ENCODE measurements at regions not wholly inside any gene's neighbourhood (a gene's known extent, or its start where the extent isn't known, plus 50 kb on each side); places are given as distances from the start of the nearest gene placed in this dataset.

GRCh38 chrX:143964549-143964948 lies 80.7 kb downstream of the UBE2NL start:
- Histone ChIP-seq H3K36me3 (ENCODE audit: control insufficient read depth in 1 of 2, insufficient read depth in 2 of 2, low read length in 2 of 2) (no peaks in the 10 kb centered on the region), H3K9me3 (ENCODE audit: control insufficient read depth in 1 of 2, insufficient read depth in 1 of 2, low read depth in 1 of 2, low read length in 2 of 2) (no peaks in the 10 kb centered on the region), H3K4me2 (ENCODE audit: low read length) (no peak overlapping the region), H2AFZ (ENCODE audit: low read depth, low read length, poor library complexity, severe bottlenecking) (no peak overlapping the region), H3K9me2 (ENCODE audit: insufficient read depth) (no peaks in the 10 kb centered on the region), H3K27me3 (ENCODE audit: insufficient read depth, low read length) (no peaks in the 10 kb centered on the region), H3K4me1 (ENCODE audit: control insufficient read depth in 1 of 2, insufficient read depth in 2 of 2, low read length in 2 of 2) (no peaks in the 10 kb centered on the region), H3K9ac (ENCODE audit: low read length) (no peak overlapping the region), H3K27ac (ENCODE audit: low read depth, low read length) (no peak overlapping the region), H3K79me2 (ENCODE audit: insufficient read depth, low read length) (no peaks in the 10 kb centered on the region), H4K20me1 (ENCODE audit: insufficient read depth) (no peaks in the 10 kb centered on the region), H3K4me3 (replicated peaks in 1 of 2; ENCODE audit: low read depth in 1 of 2, low read length in 2 of 2) (no peak overlapping the region)
- DNase-seq (ENCODE audit: low read depth, low spot score), result no peak
- no TSS peak for BruUV-seq (replicated peaks)
- no peak for ATAC-seq
- CTCF ChIA-PET, result no interaction called here
- intact Hi-C loops (cut with micrococcal nuclease), result no loop called here
- POLR2A ChIA-PET, result no interaction called here
- TF ChIP-seq ZFX (IDR thresholded peaks at IDR 0.05) (no peak), POLR2A (IDR thresholded peaks at IDR 0.05; ENCODE audit: borderline replicate concordance, extremely low read depth, insufficient read depth, insufficient read length) (no peak), REST (IDR thresholded peaks at IDR 0.05; ENCODE audit: low read depth) (no peak), ELF1 (IDR thresholded peaks at IDR 0.05; ENCODE audit: borderline replicate concordance, low read depth) (no peak), SIN3A (IDR thresholded peaks at IDR 0.05; ENCODE audit: low read depth) (no peak), EZH2phosphoT487 (IDR thresholded peaks at IDR 0.05; ENCODE audit: borderline replicate concordance) (no peak), RAD21 (IDR thresholded peaks at IDR 0.05; ENCODE audit: low read depth) (no peak), EGR1 (IDR thresholded peaks at IDR 0.05; ENCODE audit: low read depth) (no peak), JUND (IDR thresholded peaks at IDR 0.05) (no peak), FOSL1 (IDR thresholded peaks at IDR 0.05; ENCODE audit: low read depth) (no peak), MAX (IDR thresholded peaks at IDR 0.05) (no peak), SRF (IDR thresholded peaks at IDR 0.05; ENCODE audit: low read depth) (no peak), POLR2AphosphoS5 (IDR thresholded peaks at IDR 0.05; ENCODE audit: low read depth, low read length) (no peak)
- RAD21 ChIA-PET (ENCODE audit: low non-redundant PET in 1 of 2, low total read pairs in 2 of 2, uncharacterized antibody in 2 of 2, unreplicated experiment in 2 of 2), result no interaction called here
